ENCODE measurements at regions not wholly inside any gene's neighbourhood (a gene's known extent, or its start where the extent isn't known, plus 50 kb on each side); places are given as distances from the start of the nearest gene placed in this dataset.

GRCh38 chr2:145682546-145683157 lies 1162.7 kb upstream of the ZEB2 start:
- intact Hi-C loops (cut with micrococcal nuclease; ENCODE audit: unreplicated experiment) = no loop called here
- POLR2A ChIA-PET (ENCODE audit: unreplicated experiment) = no interaction called here
- no TSS peak for BruUV-seq (replicated peaks)

GRCh38 chr2:145680276-145680675 lies 1160.4 kb upstream of the ZEB2 start:
- intact Hi-C loops (cut with micrococcal nuclease; ENCODE audit: unreplicated experiment) = no loop called here
- ChIA-PET POLR2A (ENCODE audit: unreplicated experiment) (no interaction called here), CTCF (no interaction called here)
- peaks cover 7% of the 10 kb centered on the region for H3K9me3 ChIP-seq (ENCODE audit: insufficient read depth, low read depth)
- H3K9me2 ChIP-seq (ENCODE audit: insufficient read depth) = no peaks in the 10 kb centered on the region
- no TSS peak for BruUV-seq (replicated peaks)
- H3K4me2 ChIP-seq = no peak overlapping the region
- H3K4me1 ChIP-seq (replicated peaks; ENCODE audit: insufficient read depth) = peaks cover 10% of the 10 kb centered on the region
- H3K36me3 ChIP-seq (ENCODE audit: low read depth) = no peaks in the 10 kb centered on the region
- H3K4me3 ChIP-seq = no peak overlapping the region
- no peak overlapping the region for H3K27ac ChIP-seq
- H3K27me3 ChIP-seq (ENCODE audit: insufficient read depth, low read depth) = no peaks in the 10 kb centered on the region
- no peak for DNase-seq
- TF ChIP-seq CTCF (conservative IDR thresholded peaks at IDR 0.05) = no peak
- H4K20me1 ChIP-seq (ENCODE audit: insufficient read depth) = no peaks in the 10 kb centered on the region
- no peak overlapping the region for H2AFZ ChIP-seq
- no peaks in the 10 kb centered on the region for H3K79me2 ChIP-seq (ENCODE audit: low read depth)
- peaks cover 2% of the 10 kb centered on the region; the same call in 1 of the 2 replicates for H3F3A ChIP-seq (ENCODE audit: insufficient read depth, low read depth)

More at GRCh38 chr2:145682546-145683157, 1162.7 kb upstream of the ZEB2 start:
- Histone ChIP-seq H3K4me1 (replicated peaks; ENCODE audit: insufficient read depth) (peaks cover 32% of the 10 kb centered on the region), H3K36me3 (ENCODE audit: low read depth) (0 out of 2 replicates have a peak, but pooled peaks cover 3% of the 10 kb centered on the region), H3K4me3 (no peak overlapping the region), H3K27ac (peak overlapping the region; percentile 37; the same call in 1 of the 2 replicates), H3K9me2 (ENCODE audit: insufficient read depth) (no peaks in the 10 kb centered on the region), H2AFZ (peak overlapping the region; percentile 70; the same call in 1 of the 2 replicates), H4K20me1 (ENCODE audit: insufficient read depth) (no peaks in the 10 kb centered on the region), H3K9me3 (ENCODE audit: insufficient read depth, low read depth) (peaks cover 9% of the 10 kb centered on the region), H3K4me2 (no peak overlapping the region), H3K79me2 (ENCODE audit: low read depth) (no peaks in the 10 kb centered on the region), H3K27me3 (ENCODE audit: insufficient read depth, low read depth) (no peaks in the 10 kb centered on the region), H3F3A (ENCODE audit: insufficient read depth, low read depth) (peaks cover 12% of the 10 kb centered on the region; the same call in 1 of the 2 replicates)
- CTCF ChIA-PET = no interaction called here
- no peak for DNase-seq
- TF ChIP-seq EZH2 (IDR thresholded peaks at IDR 0.05; ENCODE audit: low read depth) (no peak), CTCF (conservative IDR thresholded peaks at IDR 0.05) (no peak)

- Histone ChIP-seq H3F3A (ENCODE audit: insufficient read depth, low read depth) (no peaks in the 10 kb centered on the region), H2AFZ (0 out of 2 replicates have a peak overlapping the region, but pooled peaks have one; percentile 72), H3K9me3 (ENCODE audit: insufficient read depth, low read depth) (peaks cover 7% of the 10 kb centered on the region), H3K27ac (no peak overlapping the region), H3K9me2 (ENCODE audit: insufficient read depth) (no peaks in the 10 kb centered on the region), H3K36me3 (ENCODE audit: low read depth) (no peaks in the 10 kb centered on the region), H4K20me1 (ENCODE audit: insufficient read depth) (no peaks in the 10 kb centered on the region), H3K79me2 (ENCODE audit: low read depth) (no peaks in the 10 kb centered on the region), H3K4me2 (no peak overlapping the region), H3K4me3 (no peak overlapping the region), H3K4me1 (replicated peaks; ENCODE audit: insufficient read depth) (no peaks in the 10 kb centered on the region), H3K27me3 (ENCODE audit: insufficient read depth, low read depth) (no peaks in the 10 kb centered on the region)
- ChIA-PET CTCF (no interaction called here), POLR2A (ENCODE audit: unreplicated experiment) (no interaction called here)
- BruUV-seq (replicated peaks) = no TSS peak
- no peak for DNase-seq
- TF ChIP-seq EZH2 (IDR thresholded peaks at IDR 0.05; ENCODE audit: low read depth) = no peak
- TF ChIP-seq CTCF (conservative IDR thresholded peaks at IDR 0.05) = no peak
- intact Hi-C loops (cut with micrococcal nuclease; ENCODE audit: unreplicated experiment) = no loop called here
Measured at GRCh38 chr2:145677371-145677770, 1157.5 kb upstream of the ZEB2 start.
